GM19463 (cell line): ENCODE measurements at regions not wholly inside any gene's neighbourhood (a gene's known extent, or its start where the extent isn't known, plus 50 kb on each side); places are given as distances from the start of the nearest gene placed in this dataset.

ENCODE experiments used
- ATAC-seq: cut with Tn5 transposase; IDR thresholded peaks from one replicate; pipeline ENCODE4 v1.9.1; 2021; ENCODE audit warnings: mild to moderate bottlenecking, moderate library complexity; ENCODE audit not compliant: unreplicated experiment

- ATAC-seq = no peak
Measured at GRCh38 chr2:54360055-54360792, 95.9 kb upstream of the SPTBN1 start.

DNA sequence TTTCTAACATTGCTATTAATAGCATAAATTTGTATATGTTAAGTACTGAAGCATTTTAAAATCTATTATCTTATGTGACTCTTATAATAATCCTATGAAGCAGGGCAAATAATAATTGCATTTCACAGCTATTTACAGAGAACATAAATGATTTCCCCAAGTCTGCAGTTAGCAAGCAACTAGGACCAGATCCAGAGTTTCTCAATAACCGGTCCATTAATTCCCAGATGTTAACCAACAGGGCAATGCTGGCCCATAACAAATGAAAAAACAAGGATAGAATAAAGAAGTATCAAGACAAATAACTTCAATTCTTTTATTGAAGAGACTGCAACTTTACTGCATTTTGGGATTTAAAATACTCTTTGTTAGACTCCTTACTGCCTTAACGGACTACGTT lies 91.7 kb upstream of the SPTBN1 start:
- ATAC-seq = no peak

DNA sequence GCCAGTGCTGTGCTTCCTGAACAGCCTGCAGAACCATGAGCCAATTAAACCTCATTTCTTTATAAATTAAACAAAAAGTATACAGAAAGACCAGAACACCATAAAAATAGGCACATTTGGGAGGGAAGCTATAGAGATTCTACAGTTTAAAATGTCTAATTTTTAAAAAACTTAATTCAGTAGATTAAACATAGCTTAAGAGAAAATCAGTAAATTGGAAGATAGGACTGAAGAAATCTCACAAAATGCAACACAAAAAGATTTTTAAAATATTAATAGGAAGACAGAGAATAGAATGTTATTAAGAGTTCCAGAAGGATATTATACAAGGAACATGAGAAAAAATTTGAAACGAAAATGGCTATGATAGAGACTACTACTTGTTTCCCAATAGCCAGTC lies 90.5 kb upstream of the SPTBN1 start:
- ATAC-seq = no peak

GRCh38 chr2:54366487-54367280 lies 89.4 kb upstream of the SPTBN1 start:
- ATAC-seq = no peak

GRCh38 chr2:54370405-54371104 lies 85.6 kb upstream of the SPTBN1 start:
- ATAC-seq = no peak

DNA sequence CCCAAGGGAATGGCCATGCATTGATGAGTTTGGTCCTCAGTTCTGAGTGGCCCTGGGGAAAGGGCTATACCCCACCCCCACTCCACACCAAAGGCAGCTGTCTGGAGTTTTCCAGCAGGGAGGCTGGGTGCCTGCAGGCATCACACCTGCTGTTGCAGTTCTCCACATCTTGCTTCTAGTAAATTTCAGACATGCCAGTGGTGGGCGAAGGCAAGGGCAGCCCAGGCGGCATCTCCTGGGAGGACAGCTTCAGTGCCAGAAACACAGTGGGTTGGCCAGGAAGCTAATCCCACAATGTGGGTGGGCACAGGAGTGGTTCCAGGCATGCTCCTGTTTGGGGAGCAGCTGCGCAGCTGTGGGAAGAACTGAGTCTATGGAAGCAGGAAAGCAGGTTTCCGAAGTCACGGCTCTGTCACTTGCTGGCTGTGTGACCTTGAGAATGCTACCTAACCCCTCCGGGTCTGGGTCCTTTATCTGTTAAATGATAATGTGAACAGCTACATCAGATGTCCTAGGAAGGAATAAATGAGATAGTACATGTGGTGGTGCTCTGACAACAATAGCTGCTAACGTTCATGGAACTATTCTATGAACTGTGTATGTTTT lies 84.6 kb upstream of the SPTBN1 start:
- ATAC-seq = no peak

DNA sequence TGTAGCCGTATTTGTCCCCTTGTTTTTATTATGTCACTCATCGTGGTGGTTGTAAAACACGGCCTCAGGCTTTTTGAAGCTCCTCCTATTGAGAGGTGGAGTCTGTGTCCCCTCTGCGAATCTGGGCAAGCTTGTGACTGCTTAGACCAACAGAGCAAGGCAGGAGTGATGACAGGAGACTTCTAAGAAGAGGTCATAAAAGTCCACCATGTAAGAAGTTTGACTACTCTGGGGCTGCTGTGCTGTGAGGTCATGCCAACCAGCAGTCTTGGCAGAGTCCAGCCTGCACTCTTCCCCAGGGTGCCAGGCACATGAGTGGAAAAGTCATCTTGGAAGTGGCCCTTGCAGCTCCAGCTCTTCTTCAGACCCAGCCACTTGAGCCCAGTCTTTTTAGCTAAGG lies 83.8 kb upstream of the SPTBN1 start:
- ATAC-seq = no peak

DNA sequence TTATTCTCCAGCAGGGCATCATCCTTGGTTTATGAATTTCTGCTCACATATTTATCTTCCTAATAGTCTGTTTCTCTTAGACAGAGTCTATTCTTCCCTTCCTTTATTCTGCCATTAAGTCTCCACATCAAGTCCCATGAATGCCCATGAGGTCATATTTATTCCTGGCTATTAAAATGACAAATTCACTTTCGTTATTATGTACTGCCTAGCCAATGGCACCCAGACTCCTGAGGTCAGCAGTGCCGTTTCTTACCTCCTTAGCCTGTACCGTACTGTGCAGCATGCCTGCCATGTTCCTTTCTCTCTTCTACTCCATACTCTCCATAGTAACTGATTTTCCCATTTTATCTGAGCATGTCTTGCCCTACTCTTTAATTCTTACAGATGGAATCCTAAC lies 82.3 kb upstream of the SPTBN1 start:
- no peak for ATAC-seq

- no peak for ATAC-seq
Measured at GRCh38 chr2:54374591-54375364, 81.3 kb upstream of the SPTBN1 start.

GRCh38 chr2:54377451-54377850 lies 78.7 kb upstream of the SPTBN1 start:
- ATAC-seq = no peak

DNA sequence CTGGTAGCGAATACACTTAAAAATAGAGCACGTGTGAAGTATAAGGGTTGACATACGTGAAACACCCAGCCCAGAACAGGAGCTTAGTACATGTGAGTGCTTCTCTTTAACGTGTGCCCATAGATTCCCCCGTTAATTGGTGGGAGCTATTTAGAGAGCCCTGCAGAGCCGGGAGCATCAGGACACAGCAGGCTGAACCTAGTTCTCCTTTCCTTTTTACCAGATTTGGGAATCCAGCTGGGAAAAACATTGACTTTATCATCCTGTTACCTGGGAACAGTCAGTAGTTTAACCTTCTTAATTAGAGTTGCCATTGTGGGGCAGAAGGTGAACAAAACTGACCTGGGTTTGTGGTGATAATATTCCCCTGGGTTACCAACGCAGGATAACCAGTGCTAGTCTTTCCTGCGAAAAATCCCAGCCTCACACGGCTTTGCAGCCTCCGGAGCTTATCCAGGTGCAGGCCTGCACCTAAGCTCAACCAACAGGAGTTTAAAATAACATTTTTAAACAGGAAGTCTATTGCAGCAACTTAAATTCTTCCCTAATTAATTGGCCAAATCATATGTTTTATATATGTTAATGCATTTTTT lies 78.1 kb upstream of the SPTBN1 start:
- ATAC-seq = no peak

DNA sequence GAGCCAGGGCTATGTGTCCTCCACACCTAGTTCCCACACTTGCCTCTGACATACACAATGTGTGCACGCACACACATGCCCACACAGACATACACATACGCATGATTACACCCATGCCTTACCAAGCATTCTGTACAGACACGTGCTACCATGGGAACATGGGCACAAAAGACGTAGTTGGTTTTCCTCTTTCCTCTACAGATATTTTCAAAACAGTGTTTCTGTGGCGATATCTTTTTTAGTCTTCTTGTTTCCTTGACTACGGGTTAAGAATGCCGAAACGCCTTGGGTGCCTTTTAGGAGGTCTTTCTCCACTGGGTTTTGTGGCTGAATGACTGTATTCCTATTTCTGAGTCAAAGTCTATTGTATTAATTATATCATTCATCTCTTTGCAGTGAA lies 75.5 kb upstream of the SPTBN1 start:
- ATAC-seq = no peak

DNA sequence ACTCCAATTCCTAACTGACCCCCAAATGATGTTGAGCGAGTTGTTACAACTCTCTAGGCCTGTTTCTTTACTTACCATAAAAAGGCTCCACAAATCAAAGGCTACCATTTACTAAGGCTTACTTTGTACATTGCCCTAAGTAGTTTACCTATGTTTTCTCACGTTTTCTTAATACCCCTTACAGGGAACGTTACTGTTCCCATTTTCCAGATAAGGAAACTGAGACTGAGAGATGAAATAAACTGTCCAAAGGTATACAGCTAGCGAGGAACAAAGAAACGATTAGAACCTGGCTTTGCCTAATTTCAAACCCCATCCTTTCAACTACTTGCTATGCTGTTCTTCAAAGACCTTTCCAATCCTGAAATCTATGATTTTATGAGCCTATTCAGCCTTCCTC lies 74.8 kb upstream of the SPTBN1 start:
- ATAC-seq = no peak

GRCh38 chr2:54382601-54383000 lies 73.5 kb upstream of the SPTBN1 start:
- no peak for ATAC-seq

- ATAC-seq = no peak
Measured at GRCh38 chr2:54384301-54385203, 71.6 kb upstream of the SPTBN1 start.

- ATAC-seq = no peak
Measured at GRCh38 chr2:54385271-54385670, 70.9 kb upstream of the SPTBN1 start.

DNA sequence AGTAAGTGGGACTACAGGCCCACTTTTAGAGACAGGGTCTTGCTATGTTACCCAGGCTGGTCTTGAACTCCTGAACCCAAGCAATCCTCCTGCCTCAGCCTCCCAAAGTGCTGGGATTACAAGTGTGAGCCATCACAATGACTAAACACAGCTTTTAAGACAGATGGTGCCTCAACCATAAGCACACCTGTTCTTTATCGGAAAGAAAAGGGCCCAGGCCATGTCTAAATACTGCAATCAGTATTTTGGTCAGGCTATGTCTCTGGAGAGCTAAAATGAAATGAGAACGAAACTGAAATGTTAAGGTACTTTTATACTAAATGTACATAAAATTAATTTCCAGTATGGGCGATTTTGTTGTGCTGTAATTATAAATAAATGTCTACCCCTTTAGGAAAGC lies 69.5 kb upstream of the SPTBN1 start:
- ATAC-seq = peak; percentile 31

DNA sequence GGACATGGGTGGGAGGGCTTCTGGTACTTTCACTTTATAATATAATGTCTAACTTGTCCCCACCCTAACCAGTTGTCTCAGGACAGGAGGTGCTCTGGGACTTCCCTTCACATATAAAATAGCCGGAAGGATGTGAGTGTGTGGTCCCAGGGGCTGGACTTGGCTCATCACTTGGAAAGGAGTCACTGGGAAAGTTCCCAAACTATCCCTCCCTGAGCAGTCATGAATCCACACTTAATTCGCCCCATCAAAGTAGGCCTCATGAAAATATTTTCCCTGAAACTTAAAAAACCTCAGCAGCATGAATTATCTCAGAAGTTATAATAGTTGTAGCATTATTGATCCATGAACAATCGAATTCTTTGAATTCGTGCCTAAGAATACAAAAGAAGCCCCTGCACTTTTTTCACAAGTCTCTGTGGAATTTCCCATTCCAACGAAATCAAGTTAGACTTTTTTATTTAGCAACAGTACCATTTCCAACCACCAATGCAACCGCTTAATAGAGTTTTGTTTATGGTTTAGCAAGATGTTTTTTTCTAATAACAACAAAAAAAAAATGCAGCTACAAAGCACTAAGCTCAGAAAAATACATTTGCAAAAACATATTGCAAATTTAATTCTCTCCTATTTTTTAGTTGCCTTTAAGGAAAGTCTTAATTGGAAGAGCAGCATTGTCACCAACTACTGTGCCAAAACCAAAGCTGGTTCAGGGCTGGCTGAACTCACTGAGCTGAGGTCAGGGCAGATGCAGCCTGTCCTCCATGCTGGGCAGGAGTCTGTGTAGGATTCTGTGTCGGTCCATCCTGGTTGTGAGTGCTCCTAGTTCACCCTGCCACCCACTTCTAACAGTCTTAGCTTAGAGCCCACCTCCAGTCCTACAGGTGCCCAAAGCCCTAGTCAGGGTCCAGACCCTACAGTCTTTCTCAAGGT lies 68.8 kb upstream of the SPTBN1 start:
- peak; percentile 79 for ATAC-seq
